ENCODE measurements at regions not wholly inside any gene's neighbourhood (a gene's known extent, or its start where the extent isn't known, plus 50 kb on each side); places are given as distances from the start of the nearest gene placed in this dataset.

DNA sequence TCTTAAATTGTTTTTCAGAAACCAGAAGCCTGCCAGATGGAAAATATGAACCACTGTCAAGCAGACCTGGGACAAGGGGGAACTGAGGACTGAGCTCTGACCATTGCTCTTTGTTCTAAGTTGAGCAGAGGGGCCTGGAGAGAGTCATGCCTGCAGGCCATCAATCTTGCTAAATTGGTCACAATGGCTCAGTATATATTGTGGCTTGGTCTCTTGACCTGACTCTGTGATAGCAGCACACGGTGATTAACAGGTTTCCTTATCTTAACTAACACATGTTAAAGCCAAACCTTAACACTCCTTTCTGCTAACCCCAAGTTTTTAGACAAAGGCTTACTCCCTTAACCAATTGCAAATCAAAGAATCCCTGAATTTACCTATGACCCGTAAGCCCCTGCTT lies 1281.2 kb upstream of the NUDT12 start:
- Histone ChIP-seq H4K20me1 (ENCODE audit: insufficient read depth) (no peaks in the 10 kb centered on the region), H3K27ac (ENCODE audit: low read depth in 2 of 2, low read length in 1 of 2) (no peak overlapping the region), H3K4me3 (ENCODE audit: low read depth in 2 of 2, low read length in 1 of 2) (no peak overlapping the region), H3K4me2 (no peak overlapping the region), H3K9me2 (no peaks in the 10 kb centered on the region), H3F3A (replicated peaks; ENCODE audit: insufficient read depth) (no peaks in the 10 kb centered on the region), H3K36me3 (replicated peaks in 1 of 2; ENCODE audit: control insufficient read depth in 1 of 2, insufficient read depth in 2 of 2, low read length in 1 of 2) (no peaks in the 10 kb centered on the region), H3K79me2 (ENCODE audit: insufficient read depth) (no peaks in the 10 kb centered on the region), H3K9me3 (no peaks in the 10 kb centered on the region), H3K9ac (no peak overlapping the region), H3K27me3 (ENCODE audit: insufficient read depth) (no peaks in the 10 kb centered on the region), H3K4me1 (ENCODE audit: control insufficient read depth in 1 of 2, insufficient read depth in 2 of 2, low read depth in 1 of 2, low read length in 1 of 2) (no peaks in the 10 kb centered on the region), H2AFZ (ENCODE audit: low read depth) (no peak overlapping the region)
- ChIA-PET CTCF (no interaction called here), POLR2A (no interaction called here)
- TF ChIP-seq, protein P1, sequence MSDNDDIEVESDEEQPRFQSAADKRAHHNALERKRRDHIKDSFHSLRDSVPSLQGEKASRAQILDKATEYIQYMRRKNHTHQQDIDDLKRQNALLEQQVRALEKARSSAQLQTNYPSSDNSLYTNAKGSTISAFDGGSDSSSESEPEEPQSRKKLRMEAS (IDR thresholded peaks at IDR 0.05; ENCODE audit: low read depth) = no peak
- TF ChIP-seq SMC3 (IDR thresholded peaks at IDR 0.05; ENCODE audit: low read depth, low read length) (no peak), RAD21 (IDR thresholded peaks at IDR 0.05; ENCODE audit: low read length) (no peak), POLR2AphosphoS5 (IDR thresholded peaks at IDR 0.05; ENCODE audit: low read depth, low read length) (no peak), FOXJ3 (CRISPR knock-in tag; IDR thresholded peaks at IDR 0.05) (no peak), TEAD4 (IDR thresholded peaks at IDR 0.05; ENCODE audit: borderline replicate concordance, insufficient read depth) (no peak), RFX5 (IDR thresholded peaks at IDR 0.05; ENCODE audit: low read length) (no peak), YY1 (IDR thresholded peaks at IDR 0.05; ENCODE audit: low read depth) (no peak), RCOR1 (IDR thresholded peaks at IDR 0.05; ENCODE audit: low read length) (no peak), GATA2 (CRISPR knock-in tag; IDR thresholded peaks at IDR 0.05) (no peak), TAF1 (IDR thresholded peaks at IDR 0.05; ENCODE audit: borderline replicate concordance, low read depth, low read length) (no peak), FOXM1 (IDR thresholded peaks at IDR 0.05; ENCODE audit: low read depth) (no peak), EP300 (IDR thresholded peaks at IDR 0.05; ENCODE audit: borderline replicate concordance in 1 of 2, low read depth in 1 of 2, low read length in 1 of 2) (no peak), MXI1 (IDR thresholded peaks at IDR 0.05; ENCODE audit: low read depth, low read length) (no peak), ELF1 (IDR thresholded peaks at IDR 0.05) (no peak), CHD2 (IDR thresholded peaks at IDR 0.05; ENCODE audit: low read length, partially characterized antibody) (no peak)
- TF ChIP-seq, protein P2, sequence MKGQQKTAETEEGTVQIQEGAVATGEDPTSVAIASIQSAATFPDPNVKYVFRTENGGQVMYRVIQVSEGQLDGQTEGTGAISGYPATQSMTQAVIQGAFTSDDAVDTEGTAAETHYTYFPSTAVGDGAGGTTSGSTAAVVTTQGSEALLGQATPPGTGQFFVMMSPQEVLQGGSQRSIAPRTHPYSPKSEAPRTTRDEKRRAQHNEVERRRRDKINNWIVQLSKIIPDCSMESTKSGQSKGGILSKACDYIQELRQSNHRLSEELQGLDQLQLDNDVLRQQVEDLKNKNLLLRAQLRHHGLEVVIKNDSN (IDR thresholded peaks at IDR 0.05; ENCODE audit: borderline replicate concordance, low read depth) = no peak
- DNase-seq = no peak
- 66% methylated on average over 2 of the region's 2 CpGs for WGBS (ENCODE audit: low lambda C conversion rate)

DNA sequence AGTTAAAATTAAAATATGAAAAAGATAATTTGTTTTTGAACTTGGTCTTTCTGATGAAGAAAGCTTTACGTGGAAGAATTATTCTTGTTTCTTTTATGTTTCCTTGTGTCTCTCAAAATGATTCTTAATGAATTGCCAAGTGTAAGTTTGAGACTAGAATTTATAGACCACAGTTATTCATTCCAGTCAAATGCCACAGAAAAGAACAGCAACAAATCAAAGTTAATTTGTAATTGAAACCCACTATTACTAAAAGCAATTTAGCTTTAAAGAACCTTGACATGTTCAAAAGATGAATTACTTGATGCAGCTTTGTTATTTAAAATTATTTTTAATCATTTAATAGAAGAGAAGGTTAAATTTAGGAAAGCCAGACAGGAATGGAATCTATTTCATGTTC lies 1277.7 kb upstream of the NUDT12 start:
- H3K4me2 ChIP-seq = no peak overlapping the region
- no peak overlapping the region for H3K27ac ChIP-seq (ENCODE audit: low read depth in 2 of 2, low read length in 1 of 2)
- no peaks in the 10 kb centered on the region for H3F3A ChIP-seq (replicated peaks; ENCODE audit: insufficient read depth)
- no peak overlapping the region for H3K9ac ChIP-seq
- no peaks in the 10 kb centered on the region for H3K79me2 ChIP-seq (ENCODE audit: insufficient read depth)
- 35% methylated on average over 1 of the region's 1 CpG for WGBS (ENCODE audit: low lambda C conversion rate)
- no peak overlapping the region for H3K4me3 ChIP-seq (ENCODE audit: low read depth in 2 of 2, low read length in 1 of 2)
- DNase-seq = no peak
- CTCF ChIA-PET = no interaction called here
- no peaks in the 10 kb centered on the region for H3K9me2 ChIP-seq
- no peaks in the 10 kb centered on the region for H3K9me3 ChIP-seq
- no peaks in the 10 kb centered on the region for H3K27me3 ChIP-seq (ENCODE audit: insufficient read depth)
- H3K36me3 ChIP-seq (replicated peaks in 1 of 2; ENCODE audit: control insufficient read depth in 1 of 2, insufficient read depth in 2 of 2, low read length in 1 of 2) = no peaks in the 10 kb centered on the region
- POLR2A ChIA-PET = no interaction called here
- no peaks in the 10 kb centered on the region for H4K20me1 ChIP-seq (ENCODE audit: insufficient read depth)
- no peaks in the 10 kb centered on the region for H3K4me1 ChIP-seq (ENCODE audit: control insufficient read depth in 1 of 2, insufficient read depth in 2 of 2, low read depth in 1 of 2, low read length in 1 of 2)
- no peak overlapping the region for H2AFZ ChIP-seq (ENCODE audit: low read depth)
- TF ChIP-seq RAD21 (IDR thresholded peaks at IDR 0.05; ENCODE audit: low read length) = no peak
- no peak for TF ChIP-seq EZH2phosphoT487 (IDR thresholded peaks at IDR 0.05; ENCODE audit: borderline replicate concordance, low read depth)
- no peak for TF ChIP-seq TEAD4 (IDR thresholded peaks at IDR 0.05; ENCODE audit: borderline replicate concordance, insufficient read depth)
- TF ChIP-seq FOXM1 (IDR thresholded peaks at IDR 0.05; ENCODE audit: low read depth) = no peak
- no peak for TF ChIP-seq SMC3 (IDR thresholded peaks at IDR 0.05; ENCODE audit: low read depth, low read length)
- no peak for TF ChIP-seq JUND (IDR thresholded peaks at IDR 0.05)
- TF ChIP-seq RFX5 (IDR thresholded peaks at IDR 0.05; ENCODE audit: low read length) = no peak
- TF ChIP-seq, protein P3, sequence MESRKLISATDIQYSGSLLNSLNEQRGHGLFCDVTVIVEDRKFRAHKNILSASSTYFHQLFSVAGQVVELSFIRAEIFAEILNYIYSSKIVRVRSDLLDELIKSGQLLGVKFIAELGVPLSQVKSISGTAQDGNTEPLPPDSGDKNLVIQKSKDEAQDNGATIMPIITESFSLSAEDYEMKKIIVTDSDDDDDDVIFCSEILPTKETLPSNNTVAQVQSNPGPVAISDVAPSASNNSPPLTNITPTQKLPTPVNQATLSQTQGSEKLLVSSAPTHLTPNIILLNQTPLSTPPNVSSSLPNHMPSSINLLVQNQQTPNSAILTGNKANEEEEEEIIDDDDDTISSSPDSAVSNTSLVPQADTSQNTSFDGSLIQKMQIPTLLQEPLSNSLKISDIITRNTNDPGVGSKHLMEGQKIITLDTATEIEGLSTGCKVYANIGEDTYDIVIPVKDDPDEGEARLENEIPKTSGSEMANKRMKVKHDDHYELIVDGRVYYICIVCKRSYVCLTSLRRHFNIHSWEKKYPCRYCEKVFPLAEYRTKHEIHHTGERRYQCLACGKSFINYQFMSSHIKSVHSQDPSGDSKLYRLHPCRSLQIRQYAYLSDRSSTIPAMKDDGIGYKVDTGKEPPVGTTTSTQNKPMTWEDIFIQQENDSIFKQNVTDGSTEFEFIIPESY (IDR thresholded peaks at IDR 0.05; ENCODE audit: borderline replicate concordance, low read depth) = no peak
- TF ChIP-seq TAF1 (IDR thresholded peaks at IDR 0.05; ENCODE audit: borderline replicate concordance, low read depth, low read length) = no peak
- no peak for TF ChIP-seq GATA2 (CRISPR knock-in tag; IDR thresholded peaks at IDR 0.05)
- no peak for TF ChIP-seq RXRA (IDR thresholded peaks at IDR 0.05; ENCODE audit: borderline replicate concordance, low read depth)
- TF ChIP-seq, protein P4, sequence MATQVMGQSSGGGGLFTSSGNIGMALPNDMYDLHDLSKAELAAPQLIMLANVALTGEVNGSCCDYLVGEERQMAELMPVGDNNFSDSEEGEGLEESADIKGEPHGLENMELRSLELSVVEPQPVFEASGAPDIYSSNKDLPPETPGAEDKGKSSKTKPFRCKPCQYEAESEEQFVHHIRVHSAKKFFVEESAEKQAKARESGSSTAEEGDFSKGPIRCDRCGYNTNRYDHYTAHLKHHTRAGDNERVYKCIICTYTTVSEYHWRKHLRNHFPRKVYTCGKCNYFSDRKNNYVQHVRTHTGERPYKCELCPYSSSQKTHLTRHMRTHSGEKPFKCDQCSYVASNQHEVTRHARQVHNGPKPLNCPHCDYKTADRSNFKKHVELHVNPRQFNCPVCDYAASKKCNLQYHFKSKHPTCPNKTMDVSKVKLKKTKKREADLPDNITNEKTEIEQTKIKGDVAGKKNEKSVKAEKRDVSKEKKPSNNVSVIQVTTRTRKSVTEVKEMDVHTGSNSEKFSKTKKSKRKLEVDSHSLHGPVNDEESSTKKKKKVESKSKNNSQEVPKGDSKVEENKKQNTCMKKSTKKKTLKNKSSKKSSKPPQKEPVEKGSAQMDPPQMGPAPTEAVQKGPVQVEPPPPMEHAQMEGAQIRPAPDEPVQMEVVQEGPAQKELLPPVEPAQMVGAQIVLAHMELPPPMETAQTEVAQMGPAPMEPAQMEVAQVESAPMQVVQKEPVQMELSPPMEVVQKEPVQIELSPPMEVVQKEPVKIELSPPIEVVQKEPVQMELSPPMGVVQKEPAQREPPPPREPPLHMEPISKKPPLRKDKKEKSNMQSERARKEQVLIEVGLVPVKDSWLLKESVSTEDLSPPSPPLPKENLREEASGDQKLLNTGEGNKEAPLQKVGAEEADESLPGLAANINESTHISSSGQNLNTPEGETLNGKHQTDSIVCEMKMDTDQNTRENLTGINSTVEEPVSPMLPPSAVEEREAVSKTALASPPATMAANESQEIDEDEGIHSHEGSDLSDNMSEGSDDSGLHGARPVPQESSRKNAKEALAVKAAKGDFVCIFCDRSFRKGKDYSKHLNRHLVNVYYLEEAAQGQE (IDR thresholded peaks at IDR 0.05; ENCODE audit: low read depth, low read length) = no peak
- TF ChIP-seq CHD2 (IDR thresholded peaks at IDR 0.05; ENCODE audit: low read length, partially characterized antibody) = no peak
- TF ChIP-seq YY1 (IDR thresholded peaks at IDR 0.05; ENCODE audit: low read depth) = no peak
- no peak for TF ChIP-seq FOSL2 (IDR thresholded peaks at IDR 0.05; ENCODE audit: borderline replicate concordance, low read depth)
- no peak for TF ChIP-seq ELF1 (IDR thresholded peaks at IDR 0.05)
